A549 (cell line): ENCODE measurements at regions not wholly inside any gene's neighbourhood (a gene's known extent, or its start where the extent isn't known, plus 50 kb on each side); places are given as distances from the start of the nearest gene placed in this dataset.

ENCODE experiments used
- ATAC-seq, 2 experiments: fragments of 200-7000 bp in 1 of 2; fragments of >200 bp in 1 of 2; cut with Nextera tagmentation in 1 of 2; cut with Tn5 transposase in 1 of 2; 3 replicates each; pipeline versions ENCODE4 v1.8.0 to v1.9.1; 2018 to 2020; ENCODE audit warnings: mild to moderate bottlenecking in 1 of 2, moderate library complexity in 1 of 2
- CTCF ChIA-PET: fragments of 300-600 bp; sonication (Branson Sonifier 250); formaldehyde crosslinking; extraction: SDS; loops from one replicate; lab custom pipeline; 2021; ENCODE audit warnings: antibody characterized with exemption, inconsistent platforms; lab: Yijun Ruan, JAX
- POLR2A ChIA-PET: fragments of 350-600 bp; formaldehyde crosslinking; extraction: SDS; loops from one replicate; lab custom pipeline; 2021; ENCODE audit warnings: antibody characterized with exemption, inconsistent platforms; lab: Yijun Ruan, JAX
- DNase-seq, 2 experiments: peaks; one replicate each; pipeline versions ENCODE4 v3.0.0 to v3.0.0-alpha.2; 2011 to 2016; ENCODE audit warnings: low read depth in 1 of 2, low spot score in 1 of 2
- FAIRE-seq: peaks from 2 replicates; lab custom pipeline; 2011; peaks lifted over from hg19 to GRCh38; lab: Jason Lieb, UNC
- H3K27ac ChIP-seq, 2 experiments: fragments of >200 bp; sonication (Bioruptor Twin); formaldehyde crosslinking; 3 replicates each; pipeline ENCODE4 v1.5.1; 2016 to 2017
- H3K4me1 ChIP-seq: fragments of >200 bp; sonication (Bioruptor Twin); formaldehyde crosslinking; 3 replicates; pipeline ENCODE4 v1.6.1; 2016
- H3K4me2 ChIP-seq: fragments of >200 bp; sonication (Bioruptor Twin); formaldehyde crosslinking; 3 replicates; pipeline ENCODE4 v1.6.1; 2016
- H3K4me3 ChIP-seq: fragments of >200 bp; sonication (Bioruptor Twin); formaldehyde crosslinking; 3 replicates; pipeline ENCODE4 v1.5.1; 2016
- H3K9me3 ChIP-seq: fragments of >200 bp; sonication (Bioruptor Twin); formaldehyde crosslinking; 3 replicates; pipeline ENCODE4 v1.6.1; 2016
- ATOH8 ChIP-seq: fragments of 250-450 bp; sonication (Bioruptor Pico); IDR thresholded peaks from 2 replicates; pipeline ENCODE4 v1.5.0; 2020; ENCODE audit warnings: low read depth, mild to moderate bottlenecking, moderate library complexity
- BHLHE40 ChIP-seq: IDR thresholded peaks from 2 replicates; pipeline ENCODE4 v1.6.1; 2012; ENCODE audit warnings: low read depth, low read length, inconsistent platforms
- ESRRA ChIP-seq: fragments of 150-350 bp; IDR thresholded peaks from 2 replicates; pipeline ENCODE4 v1.6.1; 2014; ENCODE audit warnings: mild to moderate bottlenecking, low read length, borderline replicate concordance
- FOXS1 ChIP-seq: fragments of 250-450 bp; sonication (Bioruptor Pico); IDR thresholded peaks from 2 replicates; pipeline ENCODE4 v1.5.0; 2020; ENCODE audit warnings: mild to moderate bottlenecking, moderate library complexity
- GATA3 ChIP-seq: IDR thresholded peaks from 2 replicates; pipeline ENCODE4 v1.6.1; 2012; ENCODE audit warnings: borderline replicate concordance
- HES2 ChIP-seq: fragments of >200 bp; sonication (Bioruptor Twin); formaldehyde crosslinking; IDR thresholded peaks from 2 replicates; pipeline ENCODE4 v1.6.1; 2016
- HMGXB4 ChIP-seq: fragments of 250-450 bp; sonication (Bioruptor Pico); IDR thresholded peaks from 2 replicates; pipeline ENCODE4 v1.5.0; 2021; ENCODE audit warnings: mild to moderate bottlenecking, moderate library complexity, borderline replicate concordance
- HOXA7 ChIP-seq: fragments of 250-450 bp; sonication (Bioruptor Pico); IDR thresholded peaks from 2 replicates; pipeline ENCODE4 v1.5.0; 2020; ENCODE audit warnings: mild to moderate bottlenecking, moderate library complexity
- HOXB5 ChIP-seq: fragments of 250-450 bp; sonication (Bioruptor Pico); IDR thresholded peaks from 2 replicates; pipeline ENCODE4 v1.5.0; 2020; ENCODE audit warnings: mild to moderate bottlenecking, moderate library complexity
- JUNB ChIP-seq: fragments of >200 bp; sonication (Bioruptor Twin); formaldehyde crosslinking; IDR thresholded peaks from 2 replicates; pipeline ENCODE4 v1.6.1; 2016
- KDM5A ChIP-seq: fragments of 200-600 bp; sonication (generic); IDR thresholded peaks from 2 replicates; pipeline ENCODE4 v1.6.1; 2016; ENCODE audit warnings: antibody characterized with exemption, mild to moderate bottlenecking
- MAFK ChIP-seq: fragments of 450-650 bp; IDR thresholded peaks from 2 replicates; pipeline ENCODE4 v1.6.1; 2014; ENCODE audit not compliant: partially characterized antibody
- RAD21 ChIP-seq, 2 experiments: fragments of >200 bp in 1 of 2; sonication (Bioruptor Twin) in 1 of 2; formaldehyde crosslinking in 1 of 2; IDR thresholded peaks in 1 of 2; conservative IDR thresholded peaks in 1 of 2; 2 replicates in 1 of 2; 3 replicates in 1 of 2; pipeline ENCODE4 v1.6.1; 2012 to 2018; ENCODE audit warnings: inconsistent platforms in 1 of 2
- RFX5 ChIP-seq: fragments of 450-650 bp; IDR thresholded peaks from 2 replicates; pipeline ENCODE4 v1.7.1; 2014; ENCODE audit warnings: antibody characterized with exemption, mild to moderate bottlenecking, moderate library complexity
- RNF2 ChIP-seq: fragments of 200-600 bp; sonication (generic); IDR thresholded peaks from 2 replicates; pipeline ENCODE4 v1.6.1; 2016; ENCODE audit warnings: low read depth, mild to moderate bottlenecking, antibody characterized with exemption, moderate library complexity, borderline replicate concordance
- SMC3 ChIP-seq: fragments of >200 bp; sonication (Bioruptor Twin); formaldehyde crosslinking; IDR thresholded peaks from 3 replicates; pipeline ENCODE4 v1.6.1; 2018; ENCODE audit warnings: inconsistent platforms
- TFCP2L1 ChIP-seq: fragments of 250-450 bp; sonication (Bioruptor Pico); IDR thresholded peaks from 2 replicates; pipeline ENCODE4 v1.5.0; 2021; ENCODE audit warnings: mild to moderate bottlenecking
- TP53 ChIP-seq: fragments of 250-450 bp; sonication (Bioruptor Pico); IDR thresholded peaks from 2 replicates; pipeline ENCODE4 v1.5.0; 2021; ENCODE audit warnings: mild to moderate bottlenecking, moderate library complexity
- ZFP36 ChIP-seq: fragments of 450-650 bp; IDR thresholded peaks from 2 replicates; pipeline ENCODE4 v1.6.1; 2014; ENCODE audit warnings: borderline replicate concordance; ENCODE audit not compliant: partially characterized antibody
- ZNF302 ChIP-seq: fragments of 250-450 bp; sonication (Bioruptor Pico); IDR thresholded peaks from 2 replicates; pipeline ENCODE4 v1.9.0; 2021; ENCODE audit warnings: inconsistent platforms, mild to moderate bottlenecking, moderate library complexity
- ZSCAN20 ChIP-seq: fragments of 250-450 bp; sonication (Bioruptor Pico); IDR thresholded peaks from 2 replicates; pipeline ENCODE4 v1.8.0; 2022; ENCODE audit warnings: mild to moderate bottlenecking, moderate library complexity
- WGBS: methylation state at CpG from one replicate; pipeline ENCODE4 v1.1.6; 2017; ENCODE audit errors: missing lambda C conversion rate; 5-methylcytosine and 5-hydroxymethylcytosine counted together

- no peak for TF ChIP-seq JUNB
- no peak for TF ChIP-seq MAFK
- TF ChIP-seq HES2: no peak
- no peak for TF ChIP-seq ZNF302
- TF ChIP-seq FOXS1 (CRISPR knock-in tag): no peak
- no peak for TF ChIP-seq RNF2
Observed at GRCh38 chr6:139472351-139473015, 98.0 kb upstream of the CITED2 start (continued).

- ATAC-seq (no peak), FAIRE-seq (no peak), DNase-seq (no peak)
- POLR2A ChIA-PET: no interaction called here
- H3K4me1 ChIP-seq: no peaks in the 10 kb centered on the region
- H3K9me3 ChIP-seq: no peaks in the 10 kb centered on the region
- 95% methylated on average over 8 of the region's 8 CpGs for WGBS
- no peak overlapping the region for H3K4me3 ChIP-seq
- CTCF ChIA-PET: no interaction called here
- no peak overlapping the region for H3K27ac ChIP-seq
- no peak overlapping the region for H3K4me2 ChIP-seq
- TF ChIP-seq HMGXB4: no peak
- no peak for TF ChIP-seq BHLHE40
Observed at GRCh38 chr6:139470997-139471396, 96.5 kb upstream of the CITED2 start.

GRCh38 chr6:139468178-139468819, 93.9 kb upstream of the CITED2 start:
- H3K4me3 ChIP-seq: no peak overlapping the region
- no peaks in the 10 kb centered on the region for H3K9me3 ChIP-seq
- H3K27ac ChIP-seq: no peak overlapping the region
- no peaks in the 10 kb centered on the region for H3K4me1 ChIP-seq
- DNase-seq: no peak
- WGBS: 76% methylated on average over 4 of the region's 4 CpGs
- ATAC-seq: no peak
- POLR2A ChIA-PET: no interaction called here
- H3K4me2 ChIP-seq: no peak overlapping the region
- no peak for TF ChIP-seq TP53 (CRISPR knock-in tag)
- TF ChIP-seq KDM5A: no peak
- TF ChIP-seq ZSCAN20 (CRISPR knock-in tag): no peak
- no peak for TF ChIP-seq HOXB5 (CRISPR knock-in tag)
- no peak for TF ChIP-seq ATOH8 (CRISPR knock-in tag)
- no peak for TF ChIP-seq SMC3
- no peak for TF ChIP-seq RAD21 (conservative IDR thresholded peaks at IDR 0.05 in 1 of 2, IDR thresholded peaks at IDR 0.05 in 1 of 2)
- no peak for TF ChIP-seq TFCP2L1
- no peak for TF ChIP-seq RFX5
- no peak for TF ChIP-seq RNF2
- TF ChIP-seq ESRRA: no peak
- no peak for TF ChIP-seq GATA3
- no peak for TF ChIP-seq HOXA7 (CRISPR knock-in tag)
- TF ChIP-seq ZNF302: no peak
- no peak for TF ChIP-seq ZFP36
- no peak for FAIRE-seq
- CTCF ChIA-PET: no interaction called here
